ENCODE measurements at regions not wholly inside any gene's neighbourhood (a gene's known extent, or its start where the extent isn't known, plus 50 kb on each side); places are given as distances from the start of the nearest gene placed in this dataset.

DNA sequence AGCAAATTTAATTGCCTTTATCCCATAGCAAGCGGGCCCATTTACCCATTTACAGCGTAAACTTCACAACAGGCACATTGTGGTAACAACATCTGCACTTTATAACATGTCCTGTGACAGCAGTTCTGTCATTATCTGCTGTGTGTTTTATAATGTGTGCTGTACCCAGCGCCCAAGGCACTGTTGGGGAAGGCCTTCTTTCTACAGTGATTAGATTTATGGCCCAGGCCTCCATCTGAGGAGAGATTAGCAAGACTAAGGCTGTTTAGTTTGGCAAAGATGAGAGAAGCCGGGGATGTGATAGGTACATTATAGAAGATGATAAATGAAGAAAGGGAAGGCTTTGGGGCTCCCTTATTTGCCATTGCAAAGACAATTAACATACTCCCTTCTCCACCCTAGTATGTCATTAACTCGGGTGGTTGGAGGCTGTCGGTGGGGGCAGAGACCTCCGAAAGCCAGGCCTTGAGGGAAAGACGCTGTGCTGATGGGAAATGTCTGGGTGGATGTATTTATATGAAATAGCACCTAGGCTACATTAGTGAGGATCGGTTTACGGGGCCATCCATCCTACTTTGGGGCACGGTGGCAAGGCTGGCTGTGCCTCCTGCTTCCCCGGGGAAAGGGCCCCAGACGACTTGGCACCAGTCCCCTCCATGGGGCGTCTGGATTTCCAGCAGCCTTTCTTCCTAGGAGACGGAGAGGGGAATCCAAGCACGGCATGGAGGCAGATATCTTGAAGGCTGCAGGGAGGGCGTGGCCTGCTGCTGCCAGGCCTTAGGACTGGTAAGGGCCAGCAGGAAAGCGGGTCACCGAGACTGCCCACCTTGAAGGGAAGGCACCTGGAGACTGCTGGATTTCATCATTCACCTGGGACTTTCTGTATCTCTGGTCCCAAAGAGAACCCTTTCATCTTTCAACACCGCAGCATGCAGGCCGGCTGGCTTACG is 64.3 kb upstream of the PTCH1 start:
- DNase-seq (ENCODE audit: extremely low read depth, low read depth): no peak
- TF ChIP-seq, protein P1, sequence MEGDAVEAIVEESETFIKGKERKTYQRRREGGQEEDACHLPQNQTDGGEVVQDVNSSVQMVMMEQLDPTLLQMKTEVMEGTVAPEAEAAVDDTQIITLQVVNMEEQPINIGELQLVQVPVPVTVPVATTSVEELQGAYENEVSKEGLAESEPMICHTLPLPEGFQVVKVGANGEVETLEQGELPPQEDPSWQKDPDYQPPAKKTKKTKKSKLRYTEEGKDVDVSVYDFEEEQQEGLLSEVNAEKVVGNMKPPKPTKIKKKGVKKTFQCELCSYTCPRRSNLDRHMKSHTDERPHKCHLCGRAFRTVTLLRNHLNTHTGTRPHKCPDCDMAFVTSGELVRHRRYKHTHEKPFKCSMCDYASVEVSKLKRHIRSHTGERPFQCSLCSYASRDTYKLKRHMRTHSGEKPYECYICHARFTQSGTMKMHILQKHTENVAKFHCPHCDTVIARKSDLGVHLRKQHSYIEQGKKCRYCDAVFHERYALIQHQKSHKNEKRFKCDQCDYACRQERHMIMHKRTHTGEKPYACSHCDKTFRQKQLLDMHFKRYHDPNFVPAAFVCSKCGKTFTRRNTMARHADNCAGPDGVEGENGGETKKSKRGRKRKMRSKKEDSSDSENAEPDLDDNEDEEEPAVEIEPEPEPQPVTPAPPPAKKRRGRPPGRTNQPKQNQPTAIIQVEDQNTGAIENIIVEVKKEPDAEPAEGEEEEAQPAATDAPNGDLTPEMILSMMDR (IDR thresholded peaks at IDR 0.05; ENCODE audit: low read depth, low read length, missing control alignments): no peak
- no peak overlapping the region for H3K4me3 ChIP-seq (replicated peaks; ENCODE audit: low read depth, low read length)

DNA sequence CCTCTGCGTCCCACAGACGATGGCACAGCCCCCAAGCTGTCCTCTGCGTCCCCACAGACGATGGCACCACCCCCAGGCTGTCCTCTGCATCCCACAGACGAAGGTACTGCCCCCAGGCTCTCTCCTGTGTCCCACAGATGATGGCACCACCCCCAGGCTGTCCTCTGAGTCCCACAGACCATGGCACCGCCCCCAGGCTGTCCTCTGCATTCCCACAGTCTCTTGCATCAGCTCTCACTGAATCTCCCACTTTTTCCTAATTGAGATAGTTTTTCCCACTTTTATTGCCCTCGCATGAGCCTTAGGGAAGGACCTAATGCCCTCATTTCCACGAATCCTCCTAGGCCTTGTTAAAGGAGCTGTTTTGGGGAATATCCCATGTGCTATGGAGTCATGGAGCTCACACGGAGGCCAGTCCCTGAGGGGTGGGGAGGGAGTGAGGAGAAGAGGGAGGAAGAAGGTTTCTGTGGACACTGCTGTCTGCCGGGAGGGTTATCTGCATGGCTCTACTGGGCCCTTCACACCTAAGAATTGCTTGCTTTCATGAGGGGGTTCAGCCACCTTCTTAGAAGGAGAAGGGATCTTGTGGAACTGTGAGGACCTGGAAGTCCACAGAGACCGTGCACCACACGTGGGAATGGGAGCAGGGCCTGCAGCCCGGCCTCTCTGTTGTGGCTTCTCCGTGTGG is 58.2 kb upstream of the PTCH1 start:
- TF ChIP-seq, protein P1 (IDR thresholded peaks at IDR 0.05; ENCODE audit: low read depth, low read length, missing control alignments): no peak
- DNase-seq (ENCODE audit: extremely low read depth, low read depth): no peak
- H3K4me3 ChIP-seq (replicated peaks; ENCODE audit: low read depth, low read length): no peak overlapping the region

DNA sequence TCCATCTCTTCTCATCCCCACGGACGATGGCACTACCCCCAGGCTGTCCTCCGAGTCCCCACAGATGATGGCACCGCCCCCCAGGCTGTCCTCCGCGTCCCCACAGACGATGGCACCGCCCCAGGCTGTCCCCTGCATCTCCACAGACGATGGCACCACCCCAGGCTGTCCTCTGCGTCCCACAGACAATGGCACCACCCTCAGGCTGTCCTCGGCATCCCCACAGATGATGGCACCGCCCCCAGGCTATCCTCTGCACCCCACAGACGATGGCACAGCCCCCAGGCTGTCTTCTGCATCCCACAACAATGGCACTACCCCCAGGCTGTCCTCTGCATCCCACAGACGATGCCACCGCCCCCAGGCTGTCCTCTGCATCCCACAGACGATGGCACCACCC is 57.4 kb upstream of the PTCH1 start:
- DNase-seq (ENCODE audit: extremely low read depth, low read depth): no peak

DNA sequence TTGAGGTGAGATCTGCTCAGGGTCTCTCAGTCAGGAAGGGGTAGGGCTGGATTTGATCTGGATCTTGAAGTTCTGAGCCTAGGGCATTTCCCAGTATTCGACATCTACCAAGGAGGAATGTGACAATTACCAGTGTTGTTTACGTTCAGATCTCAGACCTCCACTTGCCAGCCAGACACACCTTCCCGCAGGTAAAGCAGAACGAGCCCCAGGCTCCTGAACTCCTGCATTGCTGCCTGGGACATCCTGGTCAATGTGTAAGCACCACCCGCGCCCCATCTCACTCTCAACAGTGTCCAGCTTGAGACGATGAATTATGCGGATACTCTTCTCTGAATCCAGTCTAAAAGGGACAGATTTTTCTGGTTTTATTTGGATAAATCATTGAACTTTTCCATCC is 56.7 kb upstream of the PTCH1 start:
- no peak for DNase-seq (ENCODE audit: extremely low read depth, low read depth)
- TF ChIP-seq, protein P1 (IDR thresholded peaks at IDR 0.05; ENCODE audit: low read depth, low read length, missing control alignments): no peak

More for the DNA sequence above, 57.4 kb upstream of the PTCH1 start:
- no peak overlapping the region for H3K4me3 ChIP-seq (replicated peaks; ENCODE audit: low read depth, low read length)
- TF ChIP-seq, protein P1 (IDR thresholded peaks at IDR 0.05; ENCODE audit: low read depth, low read length, missing control alignments): no peak

DNA sequence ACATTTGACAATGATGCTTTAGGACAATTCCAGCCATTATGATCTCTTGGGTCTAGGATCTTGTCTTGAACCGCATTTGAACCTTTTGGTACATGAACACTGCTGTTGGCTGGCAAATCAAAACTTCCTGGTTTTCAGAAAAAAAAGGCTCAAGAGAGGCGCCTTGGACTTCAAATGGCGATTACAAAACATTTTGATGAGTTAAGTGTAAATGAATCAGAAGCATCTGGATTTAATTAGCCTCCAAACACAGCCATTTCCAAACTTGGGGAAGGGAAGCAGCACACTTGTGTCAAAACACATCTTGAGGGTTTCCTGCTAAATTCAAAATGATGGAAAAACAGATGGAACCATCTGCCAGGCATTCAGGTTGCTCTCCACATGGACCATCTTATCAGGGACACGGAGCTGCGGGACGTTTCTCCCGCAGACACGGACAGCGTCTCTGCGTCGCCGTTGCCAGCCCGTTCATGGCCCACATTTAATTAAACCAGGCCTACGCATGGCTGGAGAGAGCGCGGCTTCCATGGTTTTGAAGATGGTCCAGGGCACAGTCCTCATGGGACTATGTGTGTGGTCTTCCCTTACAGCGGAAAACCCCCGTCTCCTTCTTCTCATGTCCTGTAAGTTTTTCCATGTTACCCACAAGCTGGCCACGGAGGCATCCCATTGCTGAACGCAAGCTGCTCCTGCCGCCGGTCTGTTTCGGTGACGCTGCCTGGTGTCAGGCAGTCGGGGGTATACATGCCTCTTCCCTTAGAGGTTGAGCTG is 55.8 kb upstream of the PTCH1 start:
- TF ChIP-seq, protein P1 (IDR thresholded peaks at IDR 0.05; ENCODE audit: low read depth, low read length, missing control alignments): no peak
- peak; percentile 37 for DNase-seq (ENCODE audit: extremely low read depth, low read depth)
- H3K4me3 ChIP-seq (replicated peaks; ENCODE audit: low read depth, low read length): no peak overlapping the region

More for the DNA sequence above, 56.7 kb upstream of the PTCH1 start:
- no peak overlapping the region for H3K4me3 ChIP-seq (replicated peaks; ENCODE audit: low read depth, low read length)

DNA sequence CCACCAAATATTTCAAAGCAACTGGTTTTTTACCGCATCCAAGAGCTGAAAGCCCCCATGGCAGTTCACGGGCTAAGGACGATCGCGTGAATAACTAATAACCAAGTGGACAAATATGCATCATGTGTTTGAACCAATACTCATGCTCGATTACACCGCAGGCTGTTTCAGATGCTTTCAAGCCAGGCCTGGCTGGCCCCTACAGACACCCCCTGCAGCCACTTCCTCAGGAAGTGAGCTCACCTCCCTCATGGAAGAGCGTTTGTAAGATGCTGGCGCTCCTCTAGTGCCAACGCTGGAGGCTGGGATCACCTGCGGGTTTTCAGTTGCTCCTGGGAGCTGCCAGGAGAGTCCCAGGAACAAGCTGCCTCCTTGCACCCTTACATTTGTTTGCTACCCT is 53.9 kb upstream of the PTCH1 start:
- no peak overlapping the region for H3K4me3 ChIP-seq (replicated peaks; ENCODE audit: low read depth, low read length)
- TF ChIP-seq, protein P1 (IDR thresholded peaks at IDR 0.05; ENCODE audit: low read depth, low read length, missing control alignments): no peak
- no peak for DNase-seq (ENCODE audit: extremely low read depth, low read depth)

Measured in HFF-Myc (cell line).